ENCODE measurements at regions not wholly inside any gene's neighbourhood (a gene's known extent, or its start where the extent isn't known, plus 50 kb on each side); places are given as distances from the start of the nearest gene placed in this dataset.

DNA sequence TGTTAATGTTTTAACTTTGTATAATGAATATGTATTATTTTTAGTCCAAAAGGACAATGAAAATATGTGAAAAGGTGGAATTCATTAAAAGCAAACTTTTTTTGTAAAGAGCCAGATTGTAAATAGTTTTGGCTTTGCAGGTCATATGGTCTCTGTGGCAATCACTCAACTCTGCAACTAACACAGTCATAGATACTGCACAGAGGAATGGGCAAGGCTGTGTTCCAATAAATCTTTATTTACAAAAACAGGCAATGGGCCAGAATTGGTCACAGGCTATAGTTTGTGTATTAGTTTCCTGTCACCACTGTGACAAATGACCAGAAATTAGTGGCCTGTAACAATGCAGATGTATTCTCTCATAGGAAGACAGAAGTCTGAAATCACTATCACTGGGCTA is 125.4 kb upstream of the PTCH1 start:
- H3K27me3 ChIP-seq (replicated peaks; ENCODE audit: control insufficient read depth, insufficient read depth, low read length, poor library complexity, severe bottlenecking): no peaks in the 10 kb centered on the region
- H3K36me3 ChIP-seq (ENCODE audit: control insufficient read depth, insufficient read depth, low read length): no peaks in the 10 kb centered on the region
- H3K9me3 ChIP-seq (ENCODE audit: control insufficient read depth, low read length): no peaks in the 10 kb centered on the region
- H3K4me1 ChIP-seq (ENCODE audit: control insufficient read depth, insufficient read depth, low read length, poor library complexity, severe bottlenecking): no peaks in the 10 kb centered on the region
- no peak overlapping the region for H3K4me3 ChIP-seq (ENCODE audit: insufficient read depth, low read depth, low read length, poor library complexity, severe bottlenecking)
- H3K27ac ChIP-seq (ENCODE audit: insufficient read depth, low read length, poor library complexity, severe bottlenecking): no peak overlapping the region
- DNase-seq: no peak

- Histone ChIP-seq H3K27me3 (replicated peaks; ENCODE audit: control insufficient read depth, insufficient read depth, low read length, poor library complexity, severe bottlenecking) (no peaks in the 10 kb centered on the region), H3K4me1 (ENCODE audit: control insufficient read depth, insufficient read depth, low read length, poor library complexity, severe bottlenecking) (no peaks in the 10 kb centered on the region), H3K36me3 (ENCODE audit: control insufficient read depth, insufficient read depth, low read length) (no peaks in the 10 kb centered on the region), H3K27ac (ENCODE audit: insufficient read depth, low read length, poor library complexity, severe bottlenecking) (no peak overlapping the region), H3K9me3 (ENCODE audit: control insufficient read depth, low read length) (no peaks in the 10 kb centered on the region), H3K4me3 (ENCODE audit: insufficient read depth, low read depth, low read length, poor library complexity, severe bottlenecking) (no peak overlapping the region)
- DNase-seq: no peak
Observed at GRCh38 chr9:95641586-95641985, 124.8 kb upstream of the PTCH1 start.

GRCh38 chr9:95640336-95640735 is 123.6 kb upstream of the PTCH1 start:
- H3K27me3 ChIP-seq (replicated peaks; ENCODE audit: control insufficient read depth, insufficient read depth, low read length, poor library complexity, severe bottlenecking): no peaks in the 10 kb centered on the region
- no peaks in the 10 kb centered on the region for H3K9me3 ChIP-seq (ENCODE audit: control insufficient read depth, low read length)
- no peaks in the 10 kb centered on the region for H3K36me3 ChIP-seq (ENCODE audit: control insufficient read depth, insufficient read depth, low read length)
- no peak overlapping the region for H3K4me3 ChIP-seq (ENCODE audit: insufficient read depth, low read depth, low read length, poor library complexity, severe bottlenecking)
- H3K4me1 ChIP-seq (ENCODE audit: control insufficient read depth, insufficient read depth, low read length, poor library complexity, severe bottlenecking): no peaks in the 10 kb centered on the region
- no peak overlapping the region for H3K27ac ChIP-seq (ENCODE audit: insufficient read depth, low read length, poor library complexity, severe bottlenecking)
- DNase-seq: no peak

- H3K27ac ChIP-seq (ENCODE audit: insufficient read depth, low read length, poor library complexity, severe bottlenecking): no peak overlapping the region
- no peak overlapping the region for H3K4me3 ChIP-seq (ENCODE audit: insufficient read depth, low read depth, low read length, poor library complexity, severe bottlenecking)
- no peaks in the 10 kb centered on the region for H3K27me3 ChIP-seq (replicated peaks; ENCODE audit: control insufficient read depth, insufficient read depth, low read length, poor library complexity, severe bottlenecking)
Observed at GRCh38 chr9:95635986-95636671, 119.4 kb upstream of the PTCH1 start.

DNA sequence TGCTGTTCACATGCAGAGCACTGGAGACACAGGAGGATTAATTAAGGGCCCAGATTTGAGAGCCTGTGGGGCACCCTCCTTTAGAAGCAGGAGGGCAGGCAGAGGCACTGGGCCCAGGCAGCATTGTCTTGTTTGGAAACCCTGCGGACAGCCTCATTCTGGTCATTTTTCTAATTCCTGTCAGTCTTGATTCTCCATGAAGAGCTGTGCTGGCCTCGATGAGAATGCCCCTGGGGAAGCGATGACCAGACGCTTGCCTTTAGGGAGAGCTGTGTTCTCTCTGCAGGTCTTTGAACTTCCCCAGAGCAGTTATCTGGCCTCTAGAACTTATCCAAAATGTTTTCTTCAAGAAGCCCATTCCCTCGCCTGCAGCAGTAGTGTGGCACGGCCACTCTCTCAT is 117.8 kb upstream of the PTCH1 start:
- Histone ChIP-seq H3K9me3 (ENCODE audit: control insufficient read depth, low read length) (no peaks in the 10 kb centered on the region), H3K27ac (ENCODE audit: insufficient read depth, low read length, poor library complexity, severe bottlenecking) (no peak overlapping the region), H3K27me3 (replicated peaks; ENCODE audit: control insufficient read depth, insufficient read depth, low read length, poor library complexity, severe bottlenecking) (no peaks in the 10 kb centered on the region), H3K4me3 (ENCODE audit: insufficient read depth, low read depth, low read length, poor library complexity, severe bottlenecking) (no peak overlapping the region), H3K36me3 (ENCODE audit: control insufficient read depth, insufficient read depth, low read length) (no peaks in the 10 kb centered on the region), H3K4me1 (ENCODE audit: control insufficient read depth, insufficient read depth, low read length, poor library complexity, severe bottlenecking) (no peaks in the 10 kb centered on the region)
- no peak for DNase-seq

More at GRCh38 chr9:95635986-95636671, 119.4 kb upstream of the PTCH1 start:
- no peak for DNase-seq
- no peaks in the 10 kb centered on the region for H3K4me1 ChIP-seq (ENCODE audit: control insufficient read depth, insufficient read depth, low read length, poor library complexity, severe bottlenecking)
- no peaks in the 10 kb centered on the region for H3K9me3 ChIP-seq (ENCODE audit: control insufficient read depth, low read length)
- no peaks in the 10 kb centered on the region for H3K36me3 ChIP-seq (ENCODE audit: control insufficient read depth, insufficient read depth, low read length)

DNA sequence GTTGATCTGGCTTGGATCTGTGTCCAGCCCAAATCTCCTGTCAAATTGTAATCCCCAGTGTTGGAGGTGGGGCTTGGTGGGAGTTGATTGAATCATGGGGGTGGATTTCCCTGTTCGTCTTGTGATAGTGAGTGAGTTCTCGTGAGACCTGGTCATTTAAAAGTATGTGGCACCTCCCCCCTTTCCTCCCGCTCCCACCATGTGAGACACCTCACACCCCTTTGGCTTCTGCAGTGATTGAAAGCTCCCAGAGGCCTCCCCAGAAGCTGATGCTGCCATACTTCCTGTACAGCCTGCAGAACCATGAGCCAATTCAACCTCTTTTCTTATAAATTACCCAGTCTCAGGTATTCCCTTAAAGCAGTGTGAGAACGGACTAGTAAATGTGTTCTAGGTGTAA is 117.3 kb upstream of the PTCH1 start:
- H3K4me3 ChIP-seq (ENCODE audit: insufficient read depth, low read depth, low read length, poor library complexity, severe bottlenecking): no peak overlapping the region

DNA sequence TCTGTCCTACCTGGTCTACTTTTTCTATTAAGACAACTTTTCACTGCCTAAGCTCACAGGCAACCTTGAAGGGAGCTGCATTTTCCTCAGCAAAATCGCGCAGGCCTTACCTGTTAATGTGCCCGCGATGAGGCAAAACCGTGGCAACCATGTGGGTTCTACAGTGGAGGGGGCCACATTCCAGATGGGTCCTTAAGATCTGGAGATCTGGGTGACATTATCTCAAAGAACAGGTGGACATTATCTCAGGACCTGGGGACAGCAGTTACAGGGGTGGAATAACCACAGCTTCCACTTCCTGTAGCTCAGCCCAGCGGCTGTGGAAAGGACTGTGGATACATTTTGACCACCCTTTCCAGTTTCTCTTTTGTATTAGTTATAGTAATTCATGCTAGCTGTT is 112.8 kb upstream of the PTCH1 start:
- Histone ChIP-seq H3K4me1 (ENCODE audit: control insufficient read depth, insufficient read depth, low read length, poor library complexity, severe bottlenecking) (peaks cover 7% of the 10 kb centered on the region), H3K27ac (ENCODE audit: insufficient read depth, low read length, poor library complexity, severe bottlenecking) (no peak overlapping the region), H3K36me3 (ENCODE audit: control insufficient read depth, insufficient read depth, low read length) (no peaks in the 10 kb centered on the region), H3K9me3 (ENCODE audit: control insufficient read depth, low read length) (no peaks in the 10 kb centered on the region), H3K27me3 (replicated peaks; ENCODE audit: control insufficient read depth, insufficient read depth, low read length, poor library complexity, severe bottlenecking) (no peaks in the 10 kb centered on the region), H3K4me3 (ENCODE audit: insufficient read depth, low read depth, low read length, poor library complexity, severe bottlenecking) (no peak overlapping the region)
- DNase-seq: no peak

More for the DNA sequence above, 117.3 kb upstream of the PTCH1 start:
- no peak overlapping the region for H3K27ac ChIP-seq (ENCODE audit: insufficient read depth, low read length, poor library complexity, severe bottlenecking)
- DNase-seq: no peak
- H3K27me3 ChIP-seq (replicated peaks; ENCODE audit: control insufficient read depth, insufficient read depth, low read length, poor library complexity, severe bottlenecking): no peaks in the 10 kb centered on the region
- H3K4me1 ChIP-seq (ENCODE audit: control insufficient read depth, insufficient read depth, low read length, poor library complexity, severe bottlenecking): no peaks in the 10 kb centered on the region
- H3K36me3 ChIP-seq (ENCODE audit: control insufficient read depth, insufficient read depth, low read length): no peaks in the 10 kb centered on the region
- H3K9me3 ChIP-seq (ENCODE audit: control insufficient read depth, low read length): no peaks in the 10 kb centered on the region

- Histone ChIP-seq H3K36me3 (ENCODE audit: control insufficient read depth, insufficient read depth, low read length) (no peaks in the 10 kb centered on the region), H3K4me1 (ENCODE audit: control insufficient read depth, insufficient read depth, low read length, poor library complexity, severe bottlenecking) (peaks cover 7% of the 10 kb centered on the region), H3K9me3 (ENCODE audit: control insufficient read depth, low read length) (no peaks in the 10 kb centered on the region), H3K27me3 (replicated peaks; ENCODE audit: control insufficient read depth, insufficient read depth, low read length, poor library complexity, severe bottlenecking) (no peaks in the 10 kb centered on the region), H3K27ac (ENCODE audit: insufficient read depth, low read length, poor library complexity, severe bottlenecking) (no peak overlapping the region), H3K4me3 (ENCODE audit: insufficient read depth, low read depth, low read length, poor library complexity, severe bottlenecking) (no peak overlapping the region)
- no peak for DNase-seq
Observed at GRCh38 chr9:95627802-95628201, 111.0 kb upstream of the PTCH1 start.

GRCh38 chr9:95626885-95627558 is 110.3 kb upstream of the PTCH1 start:
- DNase-seq: no peak

GRCh38 chr9:95626341-95626740 is 109.6 kb upstream of the PTCH1 start:
- Histone ChIP-seq H3K36me3 (ENCODE audit: control insufficient read depth, insufficient read depth, low read length) (no peaks in the 10 kb centered on the region), H3K27me3 (replicated peaks; ENCODE audit: control insufficient read depth, insufficient read depth, low read length, poor library complexity, severe bottlenecking) (no peaks in the 10 kb centered on the region), H3K4me3 (ENCODE audit: insufficient read depth, low read depth, low read length, poor library complexity, severe bottlenecking) (no peak overlapping the region), H3K9me3 (ENCODE audit: control insufficient read depth, low read length) (no peaks in the 10 kb centered on the region), H3K27ac (ENCODE audit: insufficient read depth, low read length, poor library complexity, severe bottlenecking) (no peak overlapping the region), H3K4me1 (ENCODE audit: control insufficient read depth, insufficient read depth, low read length, poor library complexity, severe bottlenecking) (peaks cover 7% of the 10 kb centered on the region)
- DNase-seq: no peak

More at GRCh38 chr9:95626885-95627558, 110.3 kb upstream of the PTCH1 start:
- Histone ChIP-seq H3K27me3 (replicated peaks; ENCODE audit: control insufficient read depth, insufficient read depth, low read length, poor library complexity, severe bottlenecking) (no peaks in the 10 kb centered on the region), H3K4me3 (ENCODE audit: insufficient read depth, low read depth, low read length, poor library complexity, severe bottlenecking) (no peak overlapping the region), H3K4me1 (ENCODE audit: control insufficient read depth, insufficient read depth, low read length, poor library complexity, severe bottlenecking) (peaks cover 7% of the 10 kb centered on the region), H3K27ac (ENCODE audit: insufficient read depth, low read length, poor library complexity, severe bottlenecking) (no peak overlapping the region), H3K9me3 (ENCODE audit: control insufficient read depth, low read length) (no peaks in the 10 kb centered on the region), H3K36me3 (ENCODE audit: control insufficient read depth, insufficient read depth, low read length) (no peaks in the 10 kb centered on the region)

Measured in effector memory CD4-positive, alpha-beta T cell (primary cell).